ENCODE measurements at regions not wholly inside any gene's neighbourhood (a gene's known extent, or its start where the extent isn't known, plus 50 kb on each side); places are given as distances from the start of the nearest gene placed in this dataset.

DNA sequence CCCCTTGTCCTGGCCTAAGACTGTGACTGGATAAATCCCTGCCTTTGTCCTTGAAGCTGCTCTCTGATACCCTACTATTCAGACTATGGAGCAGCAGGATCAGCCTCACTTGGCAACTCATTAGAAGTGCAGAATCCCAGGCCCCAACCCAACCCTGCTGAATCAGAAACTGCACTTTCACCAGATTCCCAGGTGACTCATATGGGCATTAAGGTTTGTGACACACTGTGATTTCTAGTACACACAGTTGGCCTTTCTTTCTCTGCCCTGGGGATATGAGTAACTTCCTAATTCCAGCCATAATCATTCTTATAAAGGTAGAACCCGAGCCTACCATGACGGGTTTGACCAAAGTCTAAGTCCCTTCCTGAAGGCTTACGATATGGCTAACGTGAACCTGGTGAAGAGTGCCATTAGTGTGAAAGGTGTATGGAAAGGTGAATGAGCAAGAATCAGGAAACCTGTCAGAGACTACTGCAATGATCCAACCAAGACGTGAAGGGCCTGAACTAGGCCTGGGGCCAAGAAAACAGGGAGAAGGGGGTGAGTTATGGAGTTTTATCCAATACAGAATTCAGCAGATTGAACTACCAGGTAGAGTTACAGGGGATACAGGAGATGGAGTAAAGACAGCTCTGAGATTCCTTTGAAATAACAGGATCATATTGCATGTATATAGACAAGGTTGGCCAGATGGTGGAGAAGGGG lies 533.0 kb downstream of the BNC2 start:
- TF ChIP-seq, protein P1, sequence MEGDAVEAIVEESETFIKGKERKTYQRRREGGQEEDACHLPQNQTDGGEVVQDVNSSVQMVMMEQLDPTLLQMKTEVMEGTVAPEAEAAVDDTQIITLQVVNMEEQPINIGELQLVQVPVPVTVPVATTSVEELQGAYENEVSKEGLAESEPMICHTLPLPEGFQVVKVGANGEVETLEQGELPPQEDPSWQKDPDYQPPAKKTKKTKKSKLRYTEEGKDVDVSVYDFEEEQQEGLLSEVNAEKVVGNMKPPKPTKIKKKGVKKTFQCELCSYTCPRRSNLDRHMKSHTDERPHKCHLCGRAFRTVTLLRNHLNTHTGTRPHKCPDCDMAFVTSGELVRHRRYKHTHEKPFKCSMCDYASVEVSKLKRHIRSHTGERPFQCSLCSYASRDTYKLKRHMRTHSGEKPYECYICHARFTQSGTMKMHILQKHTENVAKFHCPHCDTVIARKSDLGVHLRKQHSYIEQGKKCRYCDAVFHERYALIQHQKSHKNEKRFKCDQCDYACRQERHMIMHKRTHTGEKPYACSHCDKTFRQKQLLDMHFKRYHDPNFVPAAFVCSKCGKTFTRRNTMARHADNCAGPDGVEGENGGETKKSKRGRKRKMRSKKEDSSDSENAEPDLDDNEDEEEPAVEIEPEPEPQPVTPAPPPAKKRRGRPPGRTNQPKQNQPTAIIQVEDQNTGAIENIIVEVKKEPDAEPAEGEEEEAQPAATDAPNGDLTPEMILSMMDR (optimal IDR thresholded peaks at IDR 0.05 in 1 of 3, IDR thresholded peaks at IDR 0.05 in 1 of 3, conservative IDR thresholded peaks at IDR 0.05 in 1 of 3; ENCODE audit: extremely low read depth in 1 of 3, insufficient read depth in 2 of 3, low read length in 3 of 3), result no peak
- TF ChIP-seq EZH2 (IDR thresholded peaks at IDR 0.05; ENCODE audit: low read length), result no peak
